Vagina (tissue), 2 donors: ENCODE measurements at regions not wholly inside any gene's neighbourhood (a gene's known extent, or its start where the extent isn't known, plus 50 kb on each side); places are given as distances from the start of the nearest gene placed in this dataset.

ENCODE experiments used
- DNase-seq, 2 donors: peaks; one replicate each; pipeline ENCODE4 v3.0.0-alpha.2; 2017; ENCODE audit errors: extremely low spot score in 2 of 2
- H3K27ac ChIP-seq: fragments of 200-600 bp; sonication (generic); one replicate; pipeline ENCODE4 v1.5.1; 2019
- H3K27me3 ChIP-seq: fragments of 200-600 bp; sonication (generic); one replicate; pipeline ENCODE4 v1.5.1; 2019
- H3K36me3 ChIP-seq, 2 donors: fragments of 200-600 bp; sonication (generic); one replicate each; pipeline ENCODE4 v1.5.1; 2017 to 2019
- H3K4me1 ChIP-seq: fragments of 200-600 bp; sonication (generic); one replicate; pipeline ENCODE4 v1.5.1; 2019
- H3K4me3 ChIP-seq, 2 donors: fragments of 200-600 bp; sonication (generic); 1 replicate in 1 of 2; 2 replicates in 1 of 2; pipeline ENCODE4 v1.5.1; 2016 to 2019
- H3K9me3 ChIP-seq: fragments of 200-600 bp; sonication (generic); one replicate; pipeline ENCODE4 v1.5.1; 2019
- CTCF ChIP-seq, 3 experiments: fragments of 450-650 bp in 2 of 3; fragments of 200-600 bp in 1 of 3; sonication (generic) in 1 of 3; IDR thresholded peaks; one replicate each; pipeline ENCODE4 v1.5.1; 2017 to 2019; ENCODE audit warnings: antibody characterized with exemption in 3 of 3, mild to moderate bottlenecking in 2 of 3, moderate library complexity in 2 of 3
- POLR2A ChIP-seq, 2 donors: fragments of 450-650 bp; IDR thresholded peaks; one replicate each; pipeline ENCODE4 v1.6.1; 2017; ENCODE audit warnings: antibody characterized with exemption in 2 of 2, mild to moderate bottlenecking in 2 of 2, moderate library complexity in 2 of 2
- POLR2AphosphoS5 ChIP-seq, 2 donors: sonication (generic); formaldehyde crosslinking; IDR thresholded peaks; one replicate each; pipeline ENCODE4 v1.9.0; 2017; ENCODE audit warnings: antibody characterized with exemption in 2 of 2, mild to moderate bottlenecking in 2 of 2, low read depth in 1 of 2; ENCODE audit not compliant: insufficient read depth in 1 of 2
- intact Hi-C: fragments of 100-400 bp; cut with DNase I; formaldehyde crosslinking; loops from one replicate; pipeline ENCODE4 v1.15.1; 2023

- intact Hi-C loops: no loop called here
- no peaks in the 10 kb centered on the region for H3K36me3 ChIP-seq
- H3K4me1 ChIP-seq: no peaks in the 10 kb centered on the region
- no peak overlapping the region for H3K4me3 ChIP-seq
- TF ChIP-seq POLR2A (IDR thresholded peaks at IDR 0.05): no peak
- no peak for TF ChIP-seq CTCF (IDR thresholded peaks at IDR 0.05)
- TF ChIP-seq POLR2AphosphoS5 (IDR thresholded peaks at IDR 0.05; ENCODE audit: insufficient read depth in 1 of 2, low read depth in 1 of 2): no peak
- H3K27me3 ChIP-seq: no peaks in the 10 kb centered on the region
- H3K9me3 ChIP-seq: no peaks in the 10 kb centered on the region
- no peak for DNase-seq
- no peak overlapping the region for H3K27ac ChIP-seq
Observed at GRCh38 chr2:192560326-192560725, 365.6 kb upstream of the TMEFF2 start.

- Histone ChIP-seq H3K36me3 (no peaks in the 10 kb centered on the region), H3K4me3 (no peak overlapping the region), H3K4me1 (no peaks in the 10 kb centered on the region), H3K27me3 (no peaks in the 10 kb centered on the region), H3K27ac (no peak overlapping the region), H3K9me3 (no peaks in the 10 kb centered on the region)
- intact Hi-C loops: no loop called here
- DNase-seq: no peak
- TF ChIP-seq CTCF (IDR thresholded peaks at IDR 0.05) (no peak), POLR2AphosphoS5 (IDR thresholded peaks at IDR 0.05; ENCODE audit: insufficient read depth in 1 of 2, low read depth in 1 of 2) (no peak), POLR2A (IDR thresholded peaks at IDR 0.05) (no peak)
Observed at GRCh38 chr2:192559587-192559986, 364.9 kb upstream of the TMEFF2 start.

GRCh38 chr2:192558637-192559036, 363.9 kb upstream of the TMEFF2 start:
- no peak overlapping the region for H3K4me3 ChIP-seq
- H3K36me3 ChIP-seq: no peaks in the 10 kb centered on the region
- TF ChIP-seq POLR2AphosphoS5 (IDR thresholded peaks at IDR 0.05; ENCODE audit: insufficient read depth in 1 of 2, low read depth in 1 of 2) (no peak), CTCF (IDR thresholded peaks at IDR 0.05) (no peak), POLR2A (IDR thresholded peaks at IDR 0.05) (no peak)
- no peak for DNase-seq
- H3K27ac ChIP-seq: no peak overlapping the region
- intact Hi-C loops: no loop called here
- no peaks in the 10 kb centered on the region for H3K27me3 ChIP-seq
- no peaks in the 10 kb centered on the region for H3K4me1 ChIP-seq
- no peaks in the 10 kb centered on the region for H3K9me3 ChIP-seq

GRCh38 chr2:192555740-192556139, 361.0 kb upstream of the TMEFF2 start:
- Histone ChIP-seq H3K27me3 (no peaks in the 10 kb centered on the region), H3K27ac (no peak overlapping the region), H3K36me3 (no peaks in the 10 kb centered on the region), H3K4me1 (no peaks in the 10 kb centered on the region), H3K9me3 (no peaks in the 10 kb centered on the region), H3K4me3 (no peak overlapping the region)
- no peak for DNase-seq
- intact Hi-C loops: no loop called here
- TF ChIP-seq POLR2AphosphoS5 (IDR thresholded peaks at IDR 0.05; ENCODE audit: insufficient read depth in 1 of 2, low read depth in 1 of 2): no peak

- TF ChIP-seq POLR2AphosphoS5 (IDR thresholded peaks at IDR 0.05; ENCODE audit: insufficient read depth in 1 of 2, low read depth in 1 of 2) (no peak), POLR2A (IDR thresholded peaks at IDR 0.05) (no peak), CTCF (IDR thresholded peaks at IDR 0.05) (no peak)
- no peak overlapping the region for H3K27ac ChIP-seq
- H3K27me3 ChIP-seq: no peaks in the 10 kb centered on the region
- H3K36me3 ChIP-seq: no peaks in the 10 kb centered on the region
- intact Hi-C loops: no loop called here
- H3K4me3 ChIP-seq: no peak overlapping the region
- H3K4me1 ChIP-seq: no peaks in the 10 kb centered on the region
- no peaks in the 10 kb centered on the region for H3K9me3 ChIP-seq
- DNase-seq: no peak
Observed at GRCh38 chr2:192551760-192552159, 357.0 kb upstream of the TMEFF2 start.

GRCh38 chr2:192546565-192546964, 351.8 kb upstream of the TMEFF2 start:
- TF ChIP-seq POLR2A (IDR thresholded peaks at IDR 0.05): no peak
- no peak for TF ChIP-seq POLR2AphosphoS5 (IDR thresholded peaks at IDR 0.05; ENCODE audit: insufficient read depth in 1 of 2, low read depth in 1 of 2)
- TF ChIP-seq CTCF (IDR thresholded peaks at IDR 0.05): no peak
- H3K27me3 ChIP-seq: no peaks in the 10 kb centered on the region
- no peak overlapping the region for H3K4me3 ChIP-seq
- intact Hi-C loops: no loop called here
- no peak overlapping the region for H3K27ac ChIP-seq
- no peaks in the 10 kb centered on the region for H3K4me1 ChIP-seq
- no peak for DNase-seq
- H3K9me3 ChIP-seq: no peaks in the 10 kb centered on the region
- no peaks in the 10 kb centered on the region for H3K36me3 ChIP-seq
